ENCODE measurements at regions not wholly inside any gene's neighbourhood (a gene's known extent, or its start where the extent isn't known, plus 50 kb on each side); places are given as distances from the start of the nearest gene placed in this dataset.
"Not testable (repeated sequence)": the region's sequence is repeated elsewhere in the genome, so short reads cannot be mapped to it uniquely, and the experiment has no call there.

DNA sequence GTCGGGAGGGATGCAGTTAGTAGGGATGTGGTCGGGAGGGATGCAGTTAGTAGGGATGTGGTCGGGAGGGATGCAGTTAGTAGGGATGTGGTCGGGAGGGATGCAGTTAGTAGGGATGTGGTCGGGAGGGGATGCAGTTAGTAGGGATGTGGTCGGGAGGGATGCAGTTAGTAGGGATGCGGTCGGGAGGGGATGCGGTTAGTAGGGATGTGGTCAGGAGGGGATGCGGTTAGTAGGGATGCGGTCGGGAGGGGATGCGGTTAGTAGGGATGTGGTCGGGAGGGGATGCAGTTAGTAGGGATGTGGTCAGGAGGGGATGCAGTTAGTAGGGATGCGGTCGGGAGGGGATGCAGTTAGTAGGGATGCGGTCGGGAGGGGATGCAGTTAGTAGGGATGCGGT lies 96.2 kb downstream of the BDH1 start:
- H3K4me3 ChIP-seq (ENCODE audit: low read depth, low read length); H3K27me3 ChIP-seq (ENCODE audit: insufficient read depth, low read length); H3K36me3 ChIP-seq (ENCODE audit: insufficient read depth, low read length); H3K79me2 ChIP-seq (ENCODE audit: control insufficient read depth, insufficient read depth, low read length, unreplicated experiment); H2AFZ ChIP-seq (ENCODE audit: low read length, unreplicated experiment); H3K27ac ChIP-seq (ENCODE audit: low read depth, low read length): not testable (repeated sequence)
- peaks cover 19% of the 10 kb centered on the region for H3K4me1 ChIP-seq (ENCODE audit: control insufficient read depth, insufficient read depth, low read length, unreplicated experiment)

DNA sequence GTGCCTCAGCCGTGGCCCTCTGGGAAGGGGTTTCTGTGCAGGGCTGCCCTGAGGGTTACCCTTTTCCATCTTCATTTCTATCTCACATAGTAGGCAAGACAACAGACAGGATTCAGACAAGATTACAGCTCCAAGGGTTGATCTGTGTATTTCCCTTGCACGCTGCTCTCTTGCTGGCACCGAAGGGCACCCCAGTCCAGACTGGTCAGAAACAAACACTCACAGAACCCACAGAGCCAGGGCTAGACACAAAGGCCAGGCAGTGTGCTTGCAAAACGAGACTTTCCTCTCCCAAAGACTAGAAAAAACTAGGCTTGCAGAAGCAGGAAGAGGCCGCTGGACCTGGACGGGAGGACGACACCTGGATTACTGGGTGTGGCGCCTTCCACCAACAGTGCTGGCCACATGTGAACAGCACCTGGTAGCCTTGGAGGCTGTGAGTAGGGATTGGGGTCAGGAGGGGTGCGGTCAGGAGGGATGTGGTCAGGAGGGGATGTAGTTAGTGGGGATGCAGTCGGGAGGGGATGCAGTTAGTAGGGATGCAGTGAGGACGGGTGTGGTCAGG lies 96.8 kb downstream of the BDH1 start:
- Histone ChIP-seq H3K4me3 (ENCODE audit: low read depth, low read length) (no peak overlapping the region), H3K36me3 (ENCODE audit: insufficient read depth, low read length) (no peaks in the 10 kb centered on the region), H3K27ac (ENCODE audit: low read depth, low read length) (no peak overlapping the region), H3K4me1 (ENCODE audit: control insufficient read depth, insufficient read depth, low read length, unreplicated experiment) (peaks cover 19% of the 10 kb centered on the region), H3K27me3 (ENCODE audit: insufficient read depth, low read length) (no peaks in the 10 kb centered on the region), H2AFZ (ENCODE audit: low read length, unreplicated experiment) (no peak overlapping the region), H3K79me2 (ENCODE audit: control insufficient read depth, insufficient read depth, low read length, unreplicated experiment) (no peaks in the 10 kb centered on the region)

- Histone ChIP-seq H3K27ac (ENCODE audit: low read depth, low read length) (no peak overlapping the region), H3K79me2 (ENCODE audit: control insufficient read depth, insufficient read depth, low read length, unreplicated experiment) (no peaks in the 10 kb centered on the region), H3K4me1 (ENCODE audit: control insufficient read depth, insufficient read depth, low read length, unreplicated experiment) (peaks cover 13% of the 10 kb centered on the region), H3K27me3 (ENCODE audit: insufficient read depth, low read length) (no peaks in the 10 kb centered on the region), H3K4me3 (ENCODE audit: low read depth, low read length) (no peak overlapping the region), H2AFZ (ENCODE audit: low read length, unreplicated experiment) (no peak overlapping the region), H3K36me3 (ENCODE audit: insufficient read depth, low read length) (no peaks in the 10 kb centered on the region)
Observed at GRCh38 chr3:197458179-197458707, 97.5 kb downstream of the BDH1 start.

GRCh38 chr3:197456261-197457091 lies 99.3 kb downstream of the BDH1 start:
- Histone ChIP-seq H3K36me3 (ENCODE audit: insufficient read depth, low read length) (no peaks in the 10 kb centered on the region), H2AFZ (ENCODE audit: low read length, unreplicated experiment) (peak overlapping the region; percentile 94), H3K79me2 (ENCODE audit: control insufficient read depth, insufficient read depth, low read length, unreplicated experiment) (no peaks in the 10 kb centered on the region), H3K4me1 (ENCODE audit: control insufficient read depth, insufficient read depth, low read length, unreplicated experiment) (peaks cover 12% of the 10 kb centered on the region), H3K27me3 (ENCODE audit: insufficient read depth, low read length) (no peaks in the 10 kb centered on the region), H3K4me3 (ENCODE audit: low read depth, low read length) (peak overlapping the region; percentile 75), H3K27ac (ENCODE audit: low read depth, low read length) (peak overlapping the region; percentile 73)

DNA sequence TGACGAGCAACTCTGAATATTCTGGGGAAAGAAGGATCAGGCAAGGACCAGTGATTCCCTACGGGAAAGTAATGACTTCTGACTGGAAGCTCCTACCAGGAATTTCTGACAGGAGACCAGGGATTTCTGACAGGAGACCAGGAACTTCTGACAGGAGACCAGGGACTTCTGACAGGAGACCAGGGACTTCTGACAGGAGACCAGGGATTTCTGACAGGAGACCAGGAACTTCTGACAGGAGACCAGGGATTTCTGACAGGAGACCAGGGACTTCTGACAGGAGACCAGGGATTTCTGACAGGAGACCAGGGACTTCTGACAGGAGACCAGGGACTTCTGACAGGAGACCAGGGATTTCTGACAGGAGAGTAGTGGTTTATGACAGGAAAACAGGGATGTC lies 100.9 kb downstream of the BDH1 start:
- H3K27me3 ChIP-seq (ENCODE audit: insufficient read depth, low read length); H2AFZ ChIP-seq (ENCODE audit: low read length, unreplicated experiment); H3K27ac ChIP-seq (ENCODE audit: low read depth, low read length); H3K79me2 ChIP-seq (ENCODE audit: control insufficient read depth, insufficient read depth, low read length, unreplicated experiment); H3K36me3 ChIP-seq (ENCODE audit: insufficient read depth, low read length); H3K4me3 ChIP-seq (ENCODE audit: low read depth, low read length): not testable (repeated sequence)
- peaks cover 12% of the 10 kb centered on the region for H3K4me1 ChIP-seq (ENCODE audit: control insufficient read depth, insufficient read depth, low read length, unreplicated experiment)

- Histone ChIP-seq H3K4me1 (ENCODE audit: control insufficient read depth, insufficient read depth, low read length, unreplicated experiment) (peaks cover 12% of the 10 kb centered on the region), H2AFZ (ENCODE audit: low read length, unreplicated experiment) (no peak overlapping the region), H3K79me2 (ENCODE audit: control insufficient read depth, insufficient read depth, low read length, unreplicated experiment) (no peaks in the 10 kb centered on the region), H3K27ac (ENCODE audit: low read depth, low read length) (no peak overlapping the region), H3K27me3 (ENCODE audit: insufficient read depth, low read length) (no peaks in the 10 kb centered on the region), H3K36me3 (ENCODE audit: insufficient read depth, low read length) (no peaks in the 10 kb centered on the region), H3K4me3 (ENCODE audit: low read depth, low read length) (no peak overlapping the region)
Observed at GRCh38 chr3:197454014-197454413, 101.8 kb downstream of the BDH1 start.

DNA sequence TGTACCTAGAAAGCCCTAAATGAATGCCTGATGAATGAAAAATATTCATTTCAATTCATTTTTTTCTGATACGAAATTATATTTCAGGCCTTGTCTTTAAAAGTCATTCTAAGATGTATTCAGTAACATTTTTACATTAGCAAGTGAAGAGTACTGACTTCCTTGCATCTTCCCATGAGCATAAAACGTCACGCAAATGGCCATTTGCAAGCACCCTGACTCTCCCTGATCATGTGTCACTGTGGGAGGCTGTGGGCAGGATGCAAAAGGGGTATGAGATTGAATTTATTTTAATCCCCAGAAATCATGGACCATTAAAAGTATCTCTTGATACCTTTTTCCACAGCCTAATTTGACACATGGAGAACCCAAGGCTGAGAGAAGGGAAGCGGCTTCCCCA lies 105.0 kb downstream of the BDH1 start:
- no peak overlapping the region for H2AFZ ChIP-seq (ENCODE audit: low read length, unreplicated experiment)
- H3K4me1 ChIP-seq (ENCODE audit: control insufficient read depth, insufficient read depth, low read length, unreplicated experiment): peaks cover 3% of the 10 kb centered on the region
- H3K4me3 ChIP-seq (ENCODE audit: low read depth, low read length): no peak overlapping the region
- 0 out of 2 replicates have a peak, but pooled peaks cover under 1% of the 10 kb centered on the region for H3K27me3 ChIP-seq (ENCODE audit: insufficient read depth, low read length)
- H3K27ac ChIP-seq (ENCODE audit: low read depth, low read length): no peak overlapping the region
- H3K36me3 ChIP-seq (ENCODE audit: insufficient read depth, low read length): no peaks in the 10 kb centered on the region
- H3K79me2 ChIP-seq (ENCODE audit: control insufficient read depth, insufficient read depth, low read length, unreplicated experiment): no peaks in the 10 kb centered on the region

GRCh38 chr3:197450308-197450707 lies 105.5 kb downstream of the BDH1 start:
- H3K4me1 ChIP-seq (ENCODE audit: control insufficient read depth, insufficient read depth, low read length, unreplicated experiment): no peaks in the 10 kb centered on the region
- no peak overlapping the region for H3K27ac ChIP-seq (ENCODE audit: low read depth, low read length)
- H3K4me3 ChIP-seq (ENCODE audit: low read depth, low read length): no peak overlapping the region
- 0 out of 2 replicates have a peak, but pooled peaks cover 6% of the 10 kb centered on the region for H3K27me3 ChIP-seq (ENCODE audit: insufficient read depth, low read length)
- H2AFZ ChIP-seq (ENCODE audit: low read length, unreplicated experiment): no peak overlapping the region
- no peaks in the 10 kb centered on the region for H3K79me2 ChIP-seq (ENCODE audit: control insufficient read depth, insufficient read depth, low read length, unreplicated experiment)
- no peaks in the 10 kb centered on the region for H3K36me3 ChIP-seq (ENCODE audit: insufficient read depth, low read length)

- H3K27ac ChIP-seq (ENCODE audit: low read depth, low read length); H3K27me3 ChIP-seq (ENCODE audit: insufficient read depth, low read length); H3K4me3 ChIP-seq (ENCODE audit: low read depth, low read length); H2AFZ ChIP-seq (ENCODE audit: low read length, unreplicated experiment); H3K79me2 ChIP-seq (ENCODE audit: control insufficient read depth, insufficient read depth, low read length, unreplicated experiment); H3K4me1 ChIP-seq (ENCODE audit: control insufficient read depth, insufficient read depth, low read length, unreplicated experiment); H3K36me3 ChIP-seq (ENCODE audit: insufficient read depth, low read length): not testable (repeated sequence)
Observed at GRCh38 chr3:197449181-197449580, 106.6 kb downstream of the BDH1 start.

DNA sequence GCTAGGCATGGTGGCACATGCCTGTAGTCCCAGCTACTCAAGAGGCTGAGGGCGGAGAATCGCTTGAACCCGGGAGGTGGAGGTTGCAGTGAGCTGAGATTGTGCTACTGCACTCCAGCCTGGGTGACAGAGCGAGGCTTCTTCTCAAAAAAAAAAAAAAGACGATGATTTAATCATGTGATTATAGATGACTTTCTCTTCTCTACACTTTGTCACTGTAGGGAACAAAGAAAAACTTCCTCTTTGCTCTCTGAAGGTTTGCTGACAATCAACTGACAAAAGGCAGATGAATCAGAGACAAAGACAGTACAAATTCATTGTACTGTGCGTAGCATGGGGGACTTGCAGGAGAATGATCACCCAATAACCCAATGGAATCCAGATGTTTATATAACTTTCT lies 108.0 kb downstream of the BDH1 start:
- not testable (repeated sequence) for H3K4me3 ChIP-seq (ENCODE audit: low read depth, low read length); H3K79me2 ChIP-seq (ENCODE audit: control insufficient read depth, insufficient read depth, low read length, unreplicated experiment); H2AFZ ChIP-seq (ENCODE audit: low read length, unreplicated experiment); H3K36me3 ChIP-seq (ENCODE audit: insufficient read depth, low read length); H3K4me1 ChIP-seq (ENCODE audit: control insufficient read depth, insufficient read depth, low read length, unreplicated experiment); H3K27ac ChIP-seq (ENCODE audit: low read depth, low read length)
- peaks cover 12% of the 10 kb centered on the region for H3K27me3 ChIP-seq (ENCODE audit: insufficient read depth, low read length)

- H3K4me1 ChIP-seq (ENCODE audit: control insufficient read depth, insufficient read depth, low read length, unreplicated experiment): no peaks in the 10 kb centered on the region
- no peak overlapping the region for H3K27ac ChIP-seq (ENCODE audit: low read depth, low read length)
- peaks cover 20% of the 10 kb centered on the region for H3K27me3 ChIP-seq (ENCODE audit: insufficient read depth, low read length)
- no peaks in the 10 kb centered on the region for H3K79me2 ChIP-seq (ENCODE audit: control insufficient read depth, insufficient read depth, low read length, unreplicated experiment)
- H2AFZ ChIP-seq (ENCODE audit: low read length, unreplicated experiment): no peak overlapping the region
- H3K36me3 ChIP-seq (ENCODE audit: insufficient read depth, low read length): no peaks in the 10 kb centered on the region
- no peak overlapping the region for H3K4me3 ChIP-seq (ENCODE audit: low read depth, low read length)
Observed at GRCh38 chr3:197447057-197447456, 108.7 kb downstream of the BDH1 start.
